HG02938 (cell line): ENCODE measurements at regions not wholly inside any gene's neighbourhood (a gene's known extent, or its start where the extent isn't known, plus 50 kb on each side); places are given as distances from the start of the nearest gene placed in this dataset.
"Not testable (repeated sequence)": the region's sequence is repeated elsewhere in the genome, so short reads cannot be mapped to it uniquely, and the experiment has no call there.

Experiments
- ATAC-seq: cut with Tn5 transposase; IDR thresholded peaks from one replicate; pipeline ENCODE4 v1.9.1; 2021; ENCODE audit warnings: mild to moderate bottlenecking, moderate library complexity; ENCODE audit not compliant: unreplicated experiment

DNA sequence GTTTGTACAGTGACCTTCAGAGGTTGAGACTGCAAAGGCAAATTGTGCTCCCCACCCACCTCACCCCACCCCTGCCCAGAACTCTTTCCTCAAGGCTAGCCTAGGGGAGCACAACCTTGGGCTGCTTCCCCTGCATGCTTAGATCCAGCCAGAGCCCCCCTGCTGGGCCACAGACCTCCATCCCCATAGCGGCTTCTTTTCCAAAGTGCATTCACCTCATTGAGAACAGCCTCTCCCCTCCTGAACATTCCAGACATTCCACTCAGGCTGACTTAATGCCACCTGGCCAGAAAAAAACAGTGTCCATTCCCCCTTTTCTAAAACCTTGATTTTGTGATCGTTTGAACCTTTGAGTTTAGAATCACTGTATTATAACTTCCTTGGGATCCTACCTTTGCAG, 124.4 kb upstream of the TOPAZ1 start:
- no peak for ATAC-seq

DNA sequence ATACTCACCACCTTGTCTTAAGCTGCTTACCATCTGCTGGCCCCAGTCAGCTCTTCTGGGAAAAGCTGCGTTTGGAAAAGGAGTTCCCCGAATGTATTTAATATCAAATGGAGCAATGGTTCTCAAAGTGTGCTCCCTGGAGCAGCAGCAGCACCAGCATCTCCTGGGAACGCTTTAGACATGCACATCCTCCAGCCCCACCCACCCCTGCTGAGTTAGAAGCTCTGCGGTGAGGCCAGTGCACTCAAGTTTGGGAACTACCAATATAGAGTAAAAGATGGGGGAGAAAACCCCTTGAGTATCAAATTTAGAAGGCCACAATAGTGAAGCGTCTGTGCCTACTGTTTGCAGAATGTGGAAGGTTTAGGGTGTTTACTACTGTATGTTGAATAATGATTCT, 124.0 kb upstream of the TOPAZ1 start:
- no peak for ATAC-seq

GRCh38 chr3:44120721-44121582, 120.7 kb upstream of the TOPAZ1 start:
- ATAC-seq, result no peak

GRCh38 chr3:44125246-44125645, 116.4 kb upstream of the TOPAZ1 start:
- ATAC-seq, result no peak

- no peak for ATAC-seq
These were observed 115.8 kb upstream of the TOPAZ1 start for GRCh38 chr3:44125882-44126281.

DNA sequence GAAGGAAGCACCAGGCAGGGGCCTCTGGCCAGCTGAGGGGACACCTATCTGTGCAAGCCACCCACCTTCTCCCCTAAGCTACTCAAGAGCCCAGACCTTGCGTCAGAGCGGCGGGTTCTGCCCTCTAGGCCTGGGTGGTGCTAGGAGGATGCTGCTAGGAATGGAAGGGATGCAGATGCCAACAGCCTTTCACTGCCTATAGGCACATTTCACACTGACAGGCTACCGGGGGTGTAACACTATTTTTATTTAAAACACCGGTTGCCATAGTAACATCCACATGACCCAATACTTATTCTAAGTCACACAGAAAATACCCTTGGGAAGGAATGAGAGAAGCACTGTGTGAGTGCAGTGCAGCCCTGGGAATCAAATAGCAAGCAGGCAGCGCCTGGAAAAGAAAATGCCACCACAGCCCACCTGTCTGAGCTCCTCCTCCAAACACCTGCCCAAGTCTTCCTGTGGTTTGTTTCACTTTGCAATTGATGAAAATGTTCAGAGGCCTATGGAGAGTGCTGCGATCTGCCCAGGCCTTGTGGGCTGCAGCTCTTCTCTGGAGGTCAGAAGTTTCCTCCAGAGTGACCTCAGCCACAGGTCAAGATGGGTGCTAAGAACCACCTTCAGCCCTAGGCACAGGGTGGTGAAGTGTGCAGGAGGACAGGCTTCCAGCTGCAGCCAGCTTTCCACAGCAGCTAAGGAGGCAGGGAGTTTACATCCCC, 113.5 kb upstream of the TOPAZ1 start:
- no peak for ATAC-seq

DNA sequence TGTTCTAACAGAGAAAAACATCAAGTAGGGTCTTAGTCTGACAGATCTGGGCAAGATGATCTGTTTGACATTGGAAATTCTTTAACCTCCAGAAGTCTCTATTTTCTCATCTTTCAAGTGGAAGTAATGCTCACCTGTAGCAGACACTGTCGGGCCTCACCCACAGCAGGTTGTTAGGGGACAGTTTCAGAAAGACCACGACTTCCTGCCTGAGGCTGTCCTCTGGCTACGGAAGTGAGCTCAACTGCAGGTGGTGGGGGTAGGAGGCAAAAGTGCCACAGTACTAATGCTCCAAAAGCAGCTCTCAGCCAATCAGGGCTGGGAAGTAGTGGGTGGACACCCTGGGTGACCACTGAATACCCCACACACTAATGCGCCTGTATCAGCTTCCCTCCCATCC, 111.4 kb upstream of the TOPAZ1 start:
- no peak for ATAC-seq

GRCh38 chr3:44132061-44132460, 109.6 kb upstream of the TOPAZ1 start:
- ATAC-seq, result no peak

DNA sequence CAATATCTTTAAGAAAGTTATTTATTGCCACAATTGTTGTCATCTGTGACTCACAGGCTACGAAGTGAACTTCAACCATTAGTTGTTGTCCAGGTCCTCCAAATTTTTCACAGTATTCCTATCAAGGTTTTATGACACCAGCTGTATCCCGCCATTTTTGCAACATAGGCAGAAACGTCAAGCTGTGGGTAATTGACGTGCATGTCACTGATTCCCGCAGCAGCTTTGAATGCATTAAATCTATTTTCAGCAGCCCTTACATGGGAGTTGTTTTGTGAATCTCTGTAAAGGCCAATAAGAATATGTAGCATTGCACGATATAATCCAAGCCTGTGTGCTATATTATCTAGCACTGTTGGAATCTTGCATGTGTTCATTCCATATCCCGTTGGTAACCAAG, 109.1 kb upstream of the TOPAZ1 start:
- no peak for ATAC-seq

DNA sequence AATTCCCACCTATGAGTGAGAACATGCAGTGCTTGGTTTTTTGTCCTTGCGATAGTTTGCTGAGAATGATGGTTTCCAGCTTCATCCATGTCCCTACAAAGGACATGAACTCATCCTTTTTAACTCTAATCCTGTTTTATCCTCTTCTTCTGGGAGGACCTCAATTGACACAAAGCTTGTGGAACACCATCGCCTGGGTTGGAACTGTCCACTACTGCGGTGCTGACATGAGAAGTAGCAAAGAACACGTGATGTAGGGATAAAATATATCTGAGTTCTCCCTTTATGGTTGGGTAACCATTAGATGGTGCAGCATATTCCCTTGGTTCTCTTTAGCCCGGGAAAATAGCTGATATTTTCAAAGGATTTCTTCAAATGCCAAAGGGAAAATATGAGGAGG, 105.3 kb upstream of the TOPAZ1 start:
- no peak for ATAC-seq

GRCh38 chr3:44146073-44146472, 95.6 kb upstream of the TOPAZ1 start:
- ATAC-seq, result no peak

GRCh38 chr3:44159696-44160300, 81.9 kb upstream of the TOPAZ1 start:
- no peak for ATAC-seq

GRCh38 chr3:44160818-44161217, 80.9 kb upstream of the TOPAZ1 start:
- ATAC-seq, result no peak

- ATAC-seq, result no peak
These were observed 69.8 kb upstream of the TOPAZ1 start for GRCh38 chr3:44171891-44172290.

GRCh38 chr3:44172701-44173100, 69.0 kb upstream of the TOPAZ1 start:
- not testable (repeated sequence) for ATAC-seq

GRCh38 chr3:44173263-44173662, 68.4 kb upstream of the TOPAZ1 start:
- no peak for ATAC-seq

GRCh38 chr3:44175070-44175469, 66.6 kb upstream of the TOPAZ1 start:
- ATAC-seq, result no peak

DNA sequence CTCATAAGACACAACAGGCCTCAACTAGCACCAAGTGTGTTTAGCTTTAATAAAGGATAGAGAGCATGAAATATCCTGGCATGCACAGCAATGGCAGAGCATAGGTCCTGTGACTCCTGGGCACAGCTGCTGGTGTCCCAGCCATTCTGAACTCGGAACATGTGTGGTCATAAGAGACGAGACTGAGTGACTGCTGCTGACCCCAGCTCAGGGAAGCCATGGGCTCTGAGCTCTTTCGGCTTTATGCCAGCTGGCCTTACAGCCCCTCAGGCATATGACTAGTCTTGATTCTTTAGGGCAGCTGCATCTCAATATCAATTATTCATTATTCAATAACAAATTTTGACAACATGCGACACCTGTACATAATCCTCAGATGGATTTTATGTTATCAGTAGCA, 62.4 kb upstream of the TOPAZ1 start:
- no peak for ATAC-seq

DNA sequence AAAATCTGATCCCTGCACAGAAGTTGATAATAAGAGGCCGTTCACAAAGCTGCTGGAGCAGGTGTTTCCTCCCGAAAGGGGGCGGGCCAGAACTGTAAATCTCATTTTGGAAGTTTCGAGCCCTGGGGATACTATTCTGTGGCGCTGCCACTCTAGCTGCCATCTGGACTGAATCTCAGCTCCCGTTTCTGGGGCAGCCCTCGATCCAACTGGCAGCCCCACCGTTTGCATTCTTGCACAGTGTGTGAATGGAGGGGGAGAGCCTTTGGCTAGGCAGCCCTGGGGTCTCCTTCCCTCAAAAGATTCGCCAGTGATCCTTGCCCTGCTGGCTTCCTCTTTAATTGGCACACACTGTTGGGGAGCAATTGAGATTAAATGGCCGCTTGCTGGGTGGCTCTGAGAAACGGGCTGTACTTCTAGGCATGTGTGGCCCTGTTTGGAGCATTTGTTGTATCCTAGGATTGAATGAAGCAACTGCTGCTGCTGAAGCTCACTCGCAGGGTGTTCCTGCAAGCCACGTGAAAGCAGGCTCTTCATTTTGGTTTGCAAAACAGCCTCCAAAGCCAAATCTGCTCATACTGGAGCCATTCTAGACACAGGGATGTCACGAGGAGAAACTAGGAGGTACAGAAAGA, 57.2 kb upstream of the TOPAZ1 start:
- ATAC-seq, result no peak

- ATAC-seq, result no peak
These were observed 56.2 kb upstream of the TOPAZ1 start for GRCh38 chr3:44185396-44185915.

GRCh38 chr3:44186111-44186672, 55.5 kb upstream of the TOPAZ1 start:
- no peak for ATAC-seq
